ENCODE measurements at regions not wholly inside any gene's neighbourhood (a gene's known extent, or its start where the extent isn't known, plus 50 kb on each side); places are given as distances from the start of the nearest gene placed in this dataset.

- Histone ChIP-seq H3K9ac (replicated peaks; ENCODE audit: extremely low read depth, insufficient read depth, low read length) (no peak overlapping the region), H3K4me1 (ENCODE audit: control insufficient read depth, extremely low read depth, insufficient read depth, low read length) (no peaks in the 10 kb centered on the region), H3K9me1 (replicated peaks; ENCODE audit: control insufficient read depth, extremely low read depth, insufficient read depth, low read length) (no peaks in the 10 kb centered on the region), H3K27me3 (ENCODE audit: control insufficient read depth in 2 of 2, insufficient read depth in 2 of 2, low read length in 2 of 2) (no peaks in the 10 kb centered on the region), H3K36me3 (ENCODE audit: control insufficient read depth in 2 of 2, extremely low read depth in 1 of 2, insufficient read depth in 2 of 2, low read length in 2 of 2) (no peaks in the 10 kb centered on the region), H3K4me2 (ENCODE audit: insufficient read depth, low read length) (no peak overlapping the region), H2AFZ (ENCODE audit: low read depth, low read length) (no peak overlapping the region), H4K20me1 (replicated peaks; ENCODE audit: control insufficient read depth, extremely low read depth, insufficient read depth, low read length) (no peaks in the 10 kb centered on the region), H3K27ac (ENCODE audit: insufficient read depth, low read depth, low read length) (no peak overlapping the region), H3K79me2 (ENCODE audit: control insufficient read depth, insufficient read depth, low read length) (no peaks in the 10 kb centered on the region), H3K4me3 (replicated peaks in 1 of 3; ENCODE audit: insufficient read depth in 1 of 3, low read depth in 1 of 3, low read length in 3 of 3) (no peak overlapping the region), H3K9me3 (replicated peaks; ENCODE audit: control insufficient read depth, insufficient read depth, low read length) (peaks cover 4% of the 10 kb centered on the region)
- dilution Hi-C loops (cut with MboI; ENCODE audit: extremely low pct_ligation_motif_present, low sequenced_read_pairs) (no loop called here), intact Hi-C loops (cut with micrococcal nuclease) (no loop called here)
- CTCF ChIA-PET = no interaction called here
- POLR2A ChIA-PET = no interaction called here
- BruUV-seq (replicated peaks) = no TSS peak
- TF ChIP-seq EZH2 (IDR thresholded peaks at IDR 0.05; ENCODE audit: borderline replicate concordance, low read depth, low read length, severe bottlenecking) (no peak), JUN (IDR thresholded peaks at IDR 0.05; ENCODE audit: borderline replicate concordance, insufficient read depth, insufficient read length, low read depth) (no peak), MYC (IDR thresholded peaks at IDR 0.05; ENCODE audit: low read depth, low read length) (no peak), MAX (IDR thresholded peaks at IDR 0.05; ENCODE audit: insufficient read depth, insufficient read length) (no peak)
- no peak for DNase-seq (ENCODE audit: low read depth, low spot score)
- FAIRE-seq = no peak
Measured at GRCh38 chr19:27844261-27844660, 1368.7 kb downstream of the UQCRFS1 start.

- H3K27me3 ChIP-seq (ENCODE audit: control insufficient read depth in 2 of 2, insufficient read depth in 2 of 2, low read length in 2 of 2) = no peaks in the 10 kb centered on the region
- no peaks in the 10 kb centered on the region for H3K36me3 ChIP-seq (ENCODE audit: control insufficient read depth in 2 of 2, extremely low read depth in 1 of 2, insufficient read depth in 2 of 2, low read length in 2 of 2)
- H3K4me2 ChIP-seq (ENCODE audit: insufficient read depth, low read length) = no peak overlapping the region
- H3K4me3 ChIP-seq (replicated peaks in 1 of 3; ENCODE audit: insufficient read depth in 1 of 3, low read depth in 1 of 3, low read length in 3 of 3) = no peak overlapping the region
- FAIRE-seq = no peak
- dilution Hi-C loops (cut with MboI; ENCODE audit: extremely low pct_ligation_motif_present, low sequenced_read_pairs) (no loop called here), intact Hi-C loops (cut with micrococcal nuclease) (no loop called here)
- no peaks in the 10 kb centered on the region for H3K9me1 ChIP-seq (replicated peaks; ENCODE audit: control insufficient read depth, extremely low read depth, insufficient read depth, low read length)
- ChIA-PET POLR2A (no interaction called here), CTCF (no interaction called here)
- no peak for TF ChIP-seq EZH2 (IDR thresholded peaks at IDR 0.05; ENCODE audit: borderline replicate concordance, low read depth, low read length, severe bottlenecking)
- no peak for TF ChIP-seq POLR2A (IDR thresholded peaks at IDR 0.05; ENCODE audit: low read depth, low read length)
- TF ChIP-seq MAX (IDR thresholded peaks at IDR 0.05; ENCODE audit: insufficient read depth, insufficient read length) = no peak
- BruUV-seq (replicated peaks) = no TSS peak
- H3K79me2 ChIP-seq (ENCODE audit: control insufficient read depth, insufficient read depth, low read length) = no peaks in the 10 kb centered on the region
- no peaks in the 10 kb centered on the region for H3K4me1 ChIP-seq (ENCODE audit: control insufficient read depth, extremely low read depth, insufficient read depth, low read length)
- no peak overlapping the region for H3K27ac ChIP-seq (ENCODE audit: insufficient read depth, low read depth, low read length)
- no peak overlapping the region for H3K9ac ChIP-seq (replicated peaks; ENCODE audit: extremely low read depth, insufficient read depth, low read length)
- H3K9me3 ChIP-seq (replicated peaks; ENCODE audit: control insufficient read depth, insufficient read depth, low read length) = peaks cover 4% of the 10 kb centered on the region
- no peaks in the 10 kb centered on the region for H4K20me1 ChIP-seq (replicated peaks; ENCODE audit: control insufficient read depth, extremely low read depth, insufficient read depth, low read length)
- no peak for DNase-seq (ENCODE audit: low read depth, low spot score)
- H2AFZ ChIP-seq (ENCODE audit: low read depth, low read length) = no peak overlapping the region
Measured at GRCh38 chr19:27843861-27844260, 1369.1 kb downstream of the UQCRFS1 start.

Data from endothelial cell of umbilical vein (primary cell).